NCI-H2196 treated with DMSO at 0.1 percent for 48 hours (cell line): ENCODE measurements at regions not wholly inside any gene's neighbourhood (a gene's known extent, or its start where the extent isn't known, plus 50 kb on each side); places are given as distances from the start of the nearest gene placed in this dataset.
"Not testable (repeated sequence)": the region's sequence is repeated elsewhere in the genome, so short reads cannot be mapped to it uniquely, and the experiment has no call there.

Experiments used
- DNase-seq: peaks from one replicate; lab custom pipeline; 2025; ENCODE audit not compliant: unreplicated experiment; lab: John Stamatoyannopoulos, UW

GRCh38 chr5:13640270-13640669 lies 304.2 kb downstream of the DNAH5 start:
- DNase-seq, result no peak

- no peak for DNase-seq
Observed at GRCh38 chr5:13632676-13633075, 311.8 kb downstream of the DNAH5 start.

- DNase-seq, result no peak
Observed at GRCh38 chr5:13629218-13629617, 315.3 kb downstream of the DNAH5 start.

GRCh38 chr5:13627673-13628454 lies 316.6 kb downstream of the DNAH5 start:
- DNase-seq, result no peak

GRCh38 chr5:13625616-13626198 lies 318.8 kb downstream of the DNAH5 start:
- no peak for DNase-seq

GRCh38 chr5:13624283-13625074 lies 320.0 kb downstream of the DNAH5 start:
- DNase-seq, result no peak

GRCh38 chr5:13613621-13614020 lies 330.9 kb downstream of the DNAH5 start:
- no peak for DNase-seq

GRCh38 chr5:13611604-13612003 lies 332.9 kb downstream of the DNAH5 start:
- no peak for DNase-seq

GRCh38 chr5:13609504-13609903 lies 335.0 kb downstream of the DNAH5 start:
- no peak for DNase-seq

GRCh38 chr5:13606051-13606450 lies 338.4 kb downstream of the DNAH5 start:
- no peak for DNase-seq

- DNase-seq, result no peak
Observed at GRCh38 chr5:13601112-13601511, 343.4 kb downstream of the DNAH5 start.

GRCh38 chr5:13595978-13596377 lies 348.5 kb downstream of the DNAH5 start:
- no peak for DNase-seq

GRCh38 chr5:13591621-13592020 lies 352.9 kb downstream of the DNAH5 start:
- DNase-seq, result no peak

- no peak for DNase-seq
Observed at GRCh38 chr5:13585324-13585723, 359.2 kb downstream of the DNAH5 start.

- DNase-seq, result no peak
Observed at GRCh38 chr5:13581914-13582313, 362.6 kb downstream of the DNAH5 start.

GRCh38 chr5:13581132-13581531 lies 363.4 kb downstream of the DNAH5 start:
- no peak for DNase-seq

- no peak for DNase-seq
Observed at GRCh38 chr5:13580058-13580457, 364.4 kb downstream of the DNAH5 start.

GRCh38 chr5:13579091-13579490 lies 365.4 kb downstream of the DNAH5 start:
- not testable (repeated sequence) for DNase-seq

- not testable (repeated sequence) for DNase-seq
Observed at GRCh38 chr5:13578311-13579039, 366.0 kb downstream of the DNAH5 start.

GRCh38 chr5:13574574-13574973 lies 369.9 kb downstream of the DNAH5 start:
- DNase-seq, result no peak

- no peak for DNase-seq
Observed at GRCh38 chr5:13572163-13572562, 372.3 kb downstream of the DNAH5 start.
